Activated T-helper 1 cell treated with anti-CD3 and anti-CD28 coated beads, Interleukin-2, amount 50 U/mL, for 16 hours (primary cell): ENCODE measurements at regions not wholly inside any gene's neighbourhood (a gene's known extent, or its start where the extent isn't known, plus 50 kb on each side); places are given as distances from the start of the nearest gene placed in this dataset.

Experiments
- DNase-seq, 2 donors: peaks; one replicate each; pipeline ENCODE4 v3.0.0-alpha.2; 2020; ENCODE audit warnings: low read depth in 1 of 2, low spot score in 1 of 2

GRCh38 chr12:107223821-107224220 is 130.5 kb upstream of the CRY1 start:
- DNase-seq, result no peak

- no peak for DNase-seq
These were observed 132.3 kb upstream of the CRY1 start for GRCh38 chr12:107225635-107226034.

- DNase-seq, result no peak
These were observed 132.8 kb upstream of the CRY1 start for GRCh38 chr12:107226126-107226525.

GRCh38 chr12:107228076-107228475 is 134.7 kb upstream of the CRY1 start:
- DNase-seq, result no peak

- DNase-seq, result no peak
These were observed 136.5 kb upstream of the CRY1 start for GRCh38 chr12:107229827-107230226.

- DNase-seq, result no peak
These were observed 138.0 kb upstream of the CRY1 start for GRCh38 chr12:107231303-107231702.

- DNase-seq, result no peak
These were observed 140.2 kb upstream of the CRY1 start for GRCh38 chr12:107233551-107233950.

GRCh38 chr12:107235600-107235999 is 142.3 kb upstream of the CRY1 start:
- DNase-seq, result no peak

- no peak for DNase-seq
These were observed 143.6 kb upstream of the CRY1 start for GRCh38 chr12:107236824-107237511.

- no peak for DNase-seq
These were observed 144.9 kb upstream of the CRY1 start for GRCh38 chr12:107238296-107238695.

GRCh38 chr12:107241411-107241810 is 148.1 kb upstream of the CRY1 start:
- no peak for DNase-seq

- no peak for DNase-seq
These were observed 148.8 kb upstream of the CRY1 start for GRCh38 chr12:107242189-107242588.

- DNase-seq, result no peak
These were observed 150.0 kb upstream of the CRY1 start for GRCh38 chr12:107243341-107243740.

GRCh38 chr12:107244584-107244983 is 151.2 kb upstream of the CRY1 start:
- DNase-seq, result no peak

GRCh38 chr12:107247650-107248049 is 154.3 kb upstream of the CRY1 start:
- DNase-seq, result no peak

- DNase-seq, result no peak
These were observed 154.8 kb upstream of the CRY1 start for GRCh38 chr12:107248187-107248586.

GRCh38 chr12:107251288-107251687 is 157.9 kb upstream of the CRY1 start:
- no peak for DNase-seq

- DNase-seq, result no peak
These were observed 160.0 kb upstream of the CRY1 start for GRCh38 chr12:107253361-107253760.

- no peak for DNase-seq
These were observed 161.0 kb upstream of the CRY1 start for GRCh38 chr12:107254258-107254856.

- DNase-seq, result no peak
These were observed 165.4 kb upstream of the CRY1 start for GRCh38 chr12:107258780-107259179.

- no peak for DNase-seq
These were observed 170.6 kb upstream of the CRY1 start for GRCh38 chr12:107263980-107264379.

GRCh38 chr12:107264667-107265066 is 171.3 kb upstream of the CRY1 start:
- DNase-seq, result no peak

- DNase-seq, result no peak
These were observed 174.3 kb upstream of the CRY1 start for GRCh38 chr12:107267604-107268003.
